ENCODE measurements at regions not wholly inside any gene's neighbourhood (a gene's known extent, or its start where the extent isn't known, plus 50 kb on each side); places are given as distances from the start of the nearest gene placed in this dataset.

GRCh38 chr15:59924812-59925522 is 79.1 kb upstream of the FOXB1 start:
- no peak overlapping the region for H3K18ac ChIP-seq (ENCODE audit: low read length)
- H4K8ac ChIP-seq (ENCODE audit: low read depth, low read length) = no peak overlapping the region
- H3K9ac ChIP-seq (ENCODE audit: low read depth, low read length, poor library complexity) = no peak overlapping the region
- no peak overlapping the region for H2AFZ ChIP-seq (ENCODE audit: low read length)
- no peak overlapping the region for H3K27ac ChIP-seq (replicated peaks; ENCODE audit: low read length)
- no peak overlapping the region for H3K23ac ChIP-seq (ENCODE audit: low read depth, low read length, poor library complexity)
- no peaks in the 10 kb centered on the region for H3K9me3 ChIP-seq (replicated peaks in 1 of 2; ENCODE audit: control insufficient read depth in 2 of 2, insufficient read depth in 1 of 2, low read depth in 1 of 2, low read length in 2 of 2)
- no peak overlapping the region for H2BK15ac ChIP-seq (ENCODE audit: low read length)
- no peak overlapping the region for H2AK5ac ChIP-seq (ENCODE audit: low read depth, low read length)
- WGBS, 2 donors (ENCODE audit: extremely low coverage in 2 of 2, insufficient read length in 2 of 2, insufficient replicate concordance in 1 of 2) = no CpG with 5 or more reads among the region's 8 CpGs
- no peak overlapping the region for H4K91ac ChIP-seq (ENCODE audit: low read depth, low read length, poor library complexity)
- H3K79me1 ChIP-seq (ENCODE audit: low read depth, low read length) = no peaks in the 10 kb centered on the region
- H2BK5ac ChIP-seq (ENCODE audit: low read length) = no peak overlapping the region
- no peak overlapping the region for H2BK120ac ChIP-seq (ENCODE audit: low read depth, low read length)
- no peak overlapping the region for H3K14ac ChIP-seq (ENCODE audit: low read length)
- peaks cover 0 to 1% of the 10 kb centered on the region in 2 donors for H3K4me1 ChIP-seq (ENCODE audit: control insufficient read depth in 2 of 2, insufficient read depth in 1 of 2, low read depth in 1 of 2, low read length in 2 of 2)
- no peak overlapping the region for H3K4me3 ChIP-seq (ENCODE audit: low read length in 2 of 2)
- no peaks in the 10 kb centered on the region for H3K36me3 ChIP-seq (replicated peaks in 1 of 2; ENCODE audit: control insufficient read depth in 2 of 2, insufficient read depth in 2 of 2, low read length in 2 of 2)
- no peaks in the 10 kb centered on the region for H3K27me3 ChIP-seq (ENCODE audit: control insufficient read depth in 3 of 3, insufficient read depth in 3 of 3, low read depth in 1 of 3, low read length in 3 of 3)
- no peak overlapping the region for H2BK12ac ChIP-seq (ENCODE audit: low read length)
- H3K4me2 ChIP-seq (ENCODE audit: insufficient read depth, low read length, poor library complexity, severe bottlenecking) = no peak overlapping the region
- H3K4ac ChIP-seq (ENCODE audit: low read length) = no peak overlapping the region
- DNase-seq (ENCODE audit: low spot score) = no peak

GRCh38 chr15:59924096-59924495 is 80.0 kb upstream of the FOXB1 start:
- Histone ChIP-seq H2AFZ (ENCODE audit: low read length) (no peak overlapping the region), H3K4ac (ENCODE audit: low read length) (no peak overlapping the region), H3K4me2 (ENCODE audit: insufficient read depth, low read length, poor library complexity, severe bottlenecking) (no peak overlapping the region), H3K27ac (replicated peaks; ENCODE audit: low read length) (no peak overlapping the region), H3K79me1 (ENCODE audit: low read depth, low read length) (no peaks in the 10 kb centered on the region), H3K14ac (ENCODE audit: low read length) (no peak overlapping the region), H2BK120ac (ENCODE audit: low read depth, low read length) (no peak overlapping the region), H3K9me3 (replicated peaks in 1 of 2; ENCODE audit: control insufficient read depth in 2 of 2, insufficient read depth in 1 of 2, low read depth in 1 of 2, low read length in 2 of 2) (no peaks in the 10 kb centered on the region), H3K27me3 (ENCODE audit: control insufficient read depth in 3 of 3, insufficient read depth in 3 of 3, low read depth in 1 of 3, low read length in 3 of 3) (no peaks in the 10 kb centered on the region), H2BK12ac (ENCODE audit: low read length) (no peak overlapping the region), H4K91ac (ENCODE audit: low read depth, low read length, poor library complexity) (no peak overlapping the region), H3K18ac (ENCODE audit: low read length) (no peak overlapping the region), H2BK15ac (ENCODE audit: low read length) (no peak overlapping the region), H2BK5ac (ENCODE audit: low read length) (no peak overlapping the region), H4K8ac (ENCODE audit: low read depth, low read length) (no peak overlapping the region), H2AK5ac (ENCODE audit: low read depth, low read length) (no peak overlapping the region), H3K9ac (ENCODE audit: low read depth, low read length, poor library complexity) (no peak overlapping the region), H3K23ac (ENCODE audit: low read depth, low read length, poor library complexity) (no peak overlapping the region), H3K4me3 (ENCODE audit: low read length in 2 of 2) (no peak overlapping the region), H3K4me1 (ENCODE audit: control insufficient read depth in 2 of 2, insufficient read depth in 1 of 2, low read depth in 1 of 2, low read length in 2 of 2) (no peaks in the 10 kb centered on the region), H3K36me3 (replicated peaks in 1 of 2; ENCODE audit: control insufficient read depth in 2 of 2, insufficient read depth in 2 of 2, low read length in 2 of 2) (no peaks in the 10 kb centered on the region)
- no peak for DNase-seq (ENCODE audit: low spot score)
- no CpG with 5 or more reads among the region's 6 CpGs for WGBS, 2 donors (ENCODE audit: extremely low coverage in 2 of 2, insufficient read length in 2 of 2, insufficient replicate concordance in 1 of 2)

DNA sequence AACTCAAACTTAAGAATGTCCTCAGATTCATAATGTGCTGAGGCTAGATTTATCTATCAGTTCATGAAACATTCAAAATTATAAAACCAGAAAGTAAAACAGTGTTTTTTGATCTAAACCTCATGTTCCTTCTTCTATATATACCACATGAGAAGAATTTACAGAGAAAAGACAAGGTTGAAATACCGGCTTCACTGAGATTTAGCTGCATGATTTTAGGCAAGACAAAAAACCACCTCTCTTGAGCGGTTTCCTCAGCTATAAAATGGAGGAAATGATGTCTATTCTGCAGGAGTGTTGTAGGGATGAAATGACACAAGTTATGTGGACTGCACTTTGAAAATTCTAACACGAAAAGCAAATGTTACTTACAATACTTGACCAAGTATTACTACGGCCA is 80.6 kb upstream of the FOXB1 start:
- Histone ChIP-seq H3K4ac (ENCODE audit: low read length) (no peak overlapping the region), H2AFZ (ENCODE audit: low read length) (no peak overlapping the region), H3K36me3 (replicated peaks in 1 of 2; ENCODE audit: control insufficient read depth in 2 of 2, insufficient read depth in 2 of 2, low read length in 2 of 2) (no peaks in the 10 kb centered on the region), H3K27ac (replicated peaks; ENCODE audit: low read length) (no peak overlapping the region), H3K79me1 (ENCODE audit: low read depth, low read length) (no peaks in the 10 kb centered on the region), H3K4me3 (ENCODE audit: low read length in 2 of 2) (no peak overlapping the region), H3K27me3 (ENCODE audit: control insufficient read depth in 3 of 3, insufficient read depth in 3 of 3, low read depth in 1 of 3, low read length in 3 of 3) (no peaks in the 10 kb centered on the region), H2BK120ac (ENCODE audit: low read depth, low read length) (no peak overlapping the region), H2AK5ac (ENCODE audit: low read depth, low read length) (no peak overlapping the region), H4K8ac (ENCODE audit: low read depth, low read length) (no peak overlapping the region), H4K91ac (ENCODE audit: low read depth, low read length, poor library complexity) (no peak overlapping the region), H2BK15ac (ENCODE audit: low read length) (no peak overlapping the region), H2BK12ac (ENCODE audit: low read length) (no peak overlapping the region), H3K4me2 (ENCODE audit: insufficient read depth, low read length, poor library complexity, severe bottlenecking) (no peak overlapping the region), H3K4me1 (ENCODE audit: control insufficient read depth in 2 of 2, insufficient read depth in 1 of 2, low read depth in 1 of 2, low read length in 2 of 2) (no peaks in the 10 kb centered on the region), H3K9me3 (replicated peaks in 1 of 2; ENCODE audit: control insufficient read depth in 2 of 2, insufficient read depth in 1 of 2, low read depth in 1 of 2, low read length in 2 of 2) (no peaks in the 10 kb centered on the region), H3K14ac (ENCODE audit: low read length) (no peak overlapping the region), H3K23ac (ENCODE audit: low read depth, low read length, poor library complexity) (no peak overlapping the region), H2BK5ac (ENCODE audit: low read length) (no peak overlapping the region), H3K18ac (ENCODE audit: low read length) (no peak overlapping the region), H3K9ac (ENCODE audit: low read depth, low read length, poor library complexity) (no peak overlapping the region)
- DNase-seq (ENCODE audit: low spot score) = no peak
- WGBS, 2 donors (ENCODE audit: extremely low coverage in 2 of 2, insufficient read length in 2 of 2, insufficient replicate concordance in 1 of 2) = no CpG with 5 or more reads among the region's 4 CpGs

GRCh38 chr15:59918994-59919951 is 84.8 kb upstream of the FOXB1 start:
- no peaks in the 10 kb centered on the region for H3K27me3 ChIP-seq (ENCODE audit: control insufficient read depth in 3 of 3, insufficient read depth in 3 of 3, low read depth in 1 of 3, low read length in 3 of 3)
- no peak overlapping the region for H3K14ac ChIP-seq (ENCODE audit: low read length)
- no peak overlapping the region for H3K4ac ChIP-seq (ENCODE audit: low read length)
- DNase-seq (ENCODE audit: low spot score) = no peak
- H4K8ac ChIP-seq (ENCODE audit: low read depth, low read length) = no peak overlapping the region
- H3K27ac ChIP-seq (replicated peaks; ENCODE audit: low read length) = no peak overlapping the region
- peaks cover 0 to 2% of the 10 kb centered on the region in 2 donors for H3K4me1 ChIP-seq (ENCODE audit: control insufficient read depth in 2 of 2, insufficient read depth in 1 of 2, low read depth in 1 of 2, low read length in 2 of 2)
- no peaks in the 10 kb centered on the region for H3K36me3 ChIP-seq (replicated peaks in 1 of 2; ENCODE audit: control insufficient read depth in 2 of 2, insufficient read depth in 2 of 2, low read length in 2 of 2)
- no peak overlapping the region for H3K18ac ChIP-seq (ENCODE audit: low read length)
- H2AK5ac ChIP-seq (ENCODE audit: low read depth, low read length) = no peak overlapping the region
- H3K4me2 ChIP-seq (ENCODE audit: insufficient read depth, low read length, poor library complexity, severe bottlenecking) = no peak overlapping the region
- no peak overlapping the region for H3K23ac ChIP-seq (ENCODE audit: low read depth, low read length, poor library complexity)
- H2BK15ac ChIP-seq (ENCODE audit: low read length) = no peak overlapping the region
- no peaks in the 10 kb centered on the region for H3K9me3 ChIP-seq (replicated peaks in 1 of 2; ENCODE audit: control insufficient read depth in 2 of 2, insufficient read depth in 1 of 2, low read depth in 1 of 2, low read length in 2 of 2)
- no peak overlapping the region for H4K91ac ChIP-seq (ENCODE audit: low read depth, low read length, poor library complexity)
- H2AFZ ChIP-seq (ENCODE audit: low read length) = no peak overlapping the region
- H2BK12ac ChIP-seq (ENCODE audit: low read length) = no peak overlapping the region
- H3K9ac ChIP-seq (ENCODE audit: low read depth, low read length, poor library complexity) = no peak overlapping the region
- no peaks in the 10 kb centered on the region for H3K79me1 ChIP-seq (ENCODE audit: low read depth, low read length)
- no peak overlapping the region for H2BK120ac ChIP-seq (ENCODE audit: low read depth, low read length)
- no peak overlapping the region for H3K4me3 ChIP-seq (ENCODE audit: low read length in 2 of 2)
- WGBS, 2 donors (ENCODE audit: extremely low coverage in 2 of 2, insufficient read length in 2 of 2, insufficient replicate concordance in 1 of 2) = no CpG with 5 or more reads among the region's 11 CpGs
- H2BK5ac ChIP-seq (ENCODE audit: low read length) = no peak overlapping the region

Data from neuronal stem cell (in vitro differentiated cells).